ENCODE measurements at regions not wholly inside any gene's neighbourhood (a gene's known extent, or its start where the extent isn't known, plus 50 kb on each side); places are given as distances from the start of the nearest gene placed in this dataset.

DNA sequence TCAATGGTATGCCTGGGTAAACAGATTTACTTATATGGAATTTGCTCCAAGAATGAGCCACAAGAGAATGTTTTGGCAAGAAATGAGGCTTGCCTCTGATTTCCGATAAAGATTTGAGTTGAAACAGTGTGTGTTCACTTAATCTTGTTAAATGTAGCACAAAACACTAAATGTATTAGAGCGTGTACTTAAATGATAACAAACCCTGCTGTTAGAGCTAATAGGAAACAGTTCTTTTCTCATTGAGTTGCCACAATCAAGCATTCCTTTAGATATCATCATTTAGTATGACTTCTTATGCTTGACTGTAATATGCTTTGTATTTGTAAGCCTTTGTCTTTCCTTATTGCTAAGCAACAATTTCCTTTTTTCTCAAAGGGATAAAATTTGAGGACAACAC is 353.6 kb upstream of the ZNF717 start:
- TF ChIP-seq ZNF335 (tag by site-specific recombination; conservative IDR thresholded peaks at IDR 0.05) (no peak), ZNF274 (IDR thresholded peaks at IDR 0.05; ENCODE audit: low read length) (no peak), ZNF274 (tag by site-specific recombination; IDR thresholded peaks at IDR 0.05; ENCODE audit: borderline replicate concordance) (no peak), PRDM10 (tag by site-specific recombination; IDR thresholded peaks at IDR 0.05) (no peak), ZFP41 (tag by site-specific recombination; IDR thresholded peaks at IDR 0.05; ENCODE audit: borderline replicate concordance) (no peak)
